Muscle of back (tissue), 3 donors: ENCODE measurements at regions not wholly inside any gene's neighbourhood (a gene's known extent, or its start where the extent isn't known, plus 50 kb on each side); places are given as distances from the start of the nearest gene placed in this dataset.

Experiments
- DNase-seq, 3 donors: peaks; one replicate each; pipeline versions ENCODE4 v3.0.0 to v3.0.0-alpha.2; 2013

DNA sequence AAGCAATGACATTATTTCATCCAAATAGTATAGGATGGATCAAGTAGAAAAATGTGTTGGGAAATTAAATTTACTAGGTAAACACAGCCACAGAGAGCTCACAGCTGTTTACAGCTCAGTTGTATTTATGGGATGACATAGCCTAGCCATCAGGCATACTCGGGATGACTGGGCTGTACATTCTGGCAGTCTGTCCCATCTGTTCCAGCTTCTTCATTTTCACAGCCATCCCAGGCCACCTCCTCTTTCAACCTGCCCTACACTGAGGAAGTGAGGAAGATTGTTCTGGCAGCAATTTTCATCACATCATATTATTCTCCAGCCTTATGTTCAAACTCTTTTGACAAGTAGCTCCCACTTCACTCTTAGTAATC lies 98.4 kb upstream of the PFN2 start:
- DNase-seq, result no peak

DNA sequence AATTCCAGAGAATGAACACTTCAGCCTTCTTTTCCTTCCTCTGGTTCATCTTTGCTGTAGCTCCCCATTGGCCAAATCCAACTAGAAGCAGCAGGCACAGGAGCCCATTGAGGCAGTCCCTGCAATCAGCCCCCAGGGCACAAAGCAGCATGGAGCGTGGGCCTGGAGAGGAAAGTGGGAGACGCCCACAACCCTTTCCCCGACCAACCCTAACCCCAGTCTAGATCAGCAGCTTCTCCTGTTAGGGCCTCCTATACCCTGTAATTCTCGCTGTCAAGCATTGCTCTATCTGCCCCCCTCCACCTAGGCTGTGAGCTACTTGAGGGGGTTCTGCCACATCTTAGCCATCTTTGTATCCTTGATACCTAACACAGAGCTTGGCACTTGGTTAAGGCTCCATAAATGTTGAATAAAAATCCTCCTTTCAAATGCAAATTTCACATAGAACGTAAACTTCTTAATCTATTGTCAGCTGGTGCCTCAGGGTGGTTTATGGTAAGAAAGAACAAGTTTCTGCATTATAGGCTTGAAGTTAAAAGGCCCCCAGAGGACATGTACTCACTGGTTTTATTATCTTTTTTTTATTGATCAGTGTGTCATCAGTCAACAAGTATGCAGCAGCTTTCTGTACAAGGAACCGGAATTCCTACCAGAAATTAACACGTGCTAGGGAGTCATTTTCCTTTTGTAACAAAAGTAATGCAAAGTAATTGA lies 97.9 kb upstream of the PFN2 start:
- DNase-seq, result no peak

DNA sequence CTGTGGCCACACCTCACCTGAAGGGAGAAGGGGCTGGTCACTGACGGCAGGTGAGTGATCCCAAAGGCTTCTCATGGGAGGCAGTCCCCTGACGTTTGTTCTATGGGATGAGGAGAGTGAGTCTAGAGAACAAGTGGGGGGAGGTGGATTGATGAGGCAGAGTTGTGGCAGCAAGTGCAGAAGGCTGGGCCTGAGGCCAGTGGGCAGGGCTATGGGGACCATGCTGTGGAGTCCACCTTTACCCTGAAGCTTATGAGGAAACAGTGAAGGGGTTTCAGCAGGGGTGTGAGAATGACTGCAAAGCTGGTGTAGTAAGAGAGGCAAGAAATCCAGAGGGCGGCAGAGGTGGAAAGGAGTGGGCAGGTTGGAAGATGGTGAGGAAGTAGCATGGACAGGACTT lies 96.9 kb upstream of the PFN2 start:
- DNase-seq, result no peak

DNA sequence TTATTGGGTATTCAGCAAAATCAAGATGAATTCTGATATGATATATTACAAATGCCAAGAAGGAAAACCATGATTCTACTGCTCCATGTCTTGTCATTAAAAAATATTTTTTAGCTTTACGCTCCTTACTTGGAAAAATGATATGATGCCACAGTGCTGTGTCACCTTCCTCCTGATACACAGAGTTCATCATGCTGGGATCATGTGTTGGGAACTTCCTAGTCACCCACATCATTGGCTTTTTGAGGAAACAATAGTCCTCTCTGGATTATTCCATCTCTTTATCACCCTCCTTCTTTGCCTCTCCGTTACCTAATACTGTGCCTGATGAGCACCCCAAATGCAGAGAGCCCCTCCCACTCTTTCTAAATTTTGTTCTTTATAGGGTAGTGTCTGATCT lies 94.3 kb upstream of the PFN2 start:
- no peak for DNase-seq

DNA sequence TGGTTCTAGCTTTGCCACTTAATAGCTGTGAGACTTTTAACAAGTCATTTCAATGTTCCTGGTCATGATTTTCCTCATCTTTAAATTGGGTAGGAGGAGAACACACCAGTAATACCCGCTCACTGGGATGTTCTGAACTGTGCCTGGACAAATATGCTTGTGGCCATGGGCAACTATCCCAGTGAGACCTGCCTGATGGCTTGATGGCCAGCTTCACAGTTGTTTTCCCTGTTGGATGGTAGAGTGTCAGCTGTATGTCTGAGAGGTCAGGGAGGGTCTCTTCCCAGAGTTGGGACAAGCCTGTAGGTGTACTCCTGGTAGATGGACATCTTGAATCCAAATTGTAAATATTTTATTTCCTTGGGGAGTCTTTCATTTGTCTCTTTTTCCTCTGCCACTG lies 92.5 kb upstream of the PFN2 start:
- DNase-seq, result no peak

DNA sequence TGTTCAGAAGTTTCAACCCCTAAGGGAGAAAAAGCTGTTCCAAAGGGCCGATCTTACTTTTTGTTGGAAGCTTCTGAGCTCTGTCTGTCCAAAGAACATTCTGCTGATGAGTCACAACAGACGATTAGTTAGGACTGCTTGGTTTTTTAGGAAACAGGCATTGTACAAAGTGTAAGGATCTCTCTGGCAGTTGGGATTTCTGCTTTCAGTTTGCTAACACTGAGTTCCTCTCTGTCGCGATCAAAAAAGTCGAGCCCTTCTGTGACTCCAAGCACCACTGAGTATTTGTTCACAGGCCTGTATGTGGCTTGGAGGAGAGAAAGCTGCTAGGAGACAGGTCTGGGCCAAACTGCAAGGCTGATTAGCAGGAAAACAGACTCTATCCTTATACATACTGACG lies 91.8 kb upstream of the PFN2 start:
- peak in 1 of 3 donors; percentile 76 for DNase-seq

DNA sequence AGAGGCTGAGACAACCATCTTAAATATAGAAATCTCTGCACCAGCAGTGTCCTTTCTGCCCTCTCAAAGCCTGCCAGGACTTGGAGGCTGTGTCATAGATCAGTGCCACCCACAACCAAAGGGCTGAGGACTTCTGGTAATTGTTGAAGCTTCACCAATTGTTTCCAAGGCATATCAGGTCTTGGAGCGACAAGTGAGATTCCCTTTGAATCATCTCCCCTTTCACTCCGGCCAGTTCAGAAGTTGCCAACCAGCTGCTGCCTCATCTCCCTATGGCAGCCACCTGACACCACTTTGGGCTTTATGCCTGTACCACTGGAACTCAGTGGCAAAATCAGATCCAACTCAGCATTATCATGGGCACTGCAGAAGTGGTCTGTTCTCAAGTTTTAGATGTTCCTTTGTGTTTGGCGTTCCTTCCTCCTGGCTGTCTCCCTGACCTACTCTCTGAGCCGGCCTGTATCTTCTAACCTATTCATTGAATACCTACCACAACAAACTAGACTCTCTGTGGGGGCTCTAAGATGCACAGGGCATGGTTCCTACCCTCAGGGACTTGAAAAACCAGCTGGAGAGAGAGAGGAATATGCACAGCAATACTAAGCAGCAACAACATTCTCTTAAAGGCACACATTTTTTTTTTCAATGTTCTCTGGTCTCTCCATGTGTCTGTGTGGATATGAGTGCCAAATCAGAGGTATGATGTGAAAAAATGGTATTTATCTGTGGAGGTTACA lies 90.8 kb upstream of the PFN2 start:
- DNase-seq, result peak; percentile 57 to 74 (median 68)

DNA sequence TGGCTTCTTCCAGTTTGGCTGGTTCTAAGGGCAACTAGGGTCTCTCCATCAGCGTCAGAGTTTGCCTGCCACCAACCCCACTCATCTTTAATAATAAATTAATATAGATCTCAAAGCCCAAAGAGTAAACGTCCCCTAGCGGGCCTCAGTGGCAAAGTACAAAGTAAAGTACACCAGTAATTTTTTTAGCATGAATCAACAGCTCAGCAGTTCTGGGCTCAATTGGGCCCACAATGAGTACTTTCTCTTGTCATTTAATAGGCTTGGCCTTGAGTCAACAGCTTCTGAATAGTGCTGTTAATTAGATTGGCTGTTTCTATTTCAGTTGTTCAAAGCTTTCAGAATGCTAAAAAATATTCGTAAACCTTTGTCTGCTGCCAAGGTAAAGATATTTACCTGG lies 89.0 kb upstream of the PFN2 start:
- DNase-seq, result no peak

DNA sequence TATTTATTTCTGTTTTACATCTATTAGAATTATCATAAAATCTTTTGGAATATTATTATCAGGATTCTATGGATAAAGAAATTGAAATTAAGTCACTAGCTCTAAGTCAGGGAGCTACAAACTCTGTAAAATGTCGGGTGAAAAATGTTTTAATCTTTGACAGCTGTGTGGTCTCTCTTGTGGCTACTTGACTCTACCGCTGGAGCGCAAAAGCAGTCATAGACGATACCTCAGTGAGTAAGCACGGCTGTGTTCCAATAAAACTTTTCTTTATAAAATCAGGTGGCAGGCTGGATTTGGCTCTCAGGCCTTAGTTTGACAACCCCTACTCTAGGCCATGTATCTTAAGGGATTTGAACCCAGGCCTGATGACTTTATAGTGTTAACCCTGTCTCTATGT lies 88.5 kb upstream of the PFN2 start:
- DNase-seq, result no peak

DNA sequence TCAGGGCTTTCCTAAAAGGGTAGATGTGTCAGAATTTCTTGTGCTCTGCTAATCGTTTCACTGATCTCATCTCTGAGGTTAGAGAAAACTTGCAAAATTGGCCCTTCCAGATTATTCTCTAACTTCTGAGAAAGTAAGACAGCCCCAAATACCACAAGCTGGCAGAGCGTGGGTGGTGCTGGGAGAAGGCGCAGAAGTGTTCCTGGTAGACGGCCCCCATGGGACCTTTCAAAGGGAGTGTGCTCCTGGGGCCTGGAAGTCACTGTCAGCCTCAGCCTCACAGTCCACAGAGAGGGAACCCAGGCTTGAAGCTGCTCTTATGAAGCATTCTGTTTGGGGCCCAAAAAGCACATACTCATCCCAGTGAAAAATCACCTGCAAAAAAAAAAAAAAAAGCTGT lies 86.5 kb upstream of the PFN2 start:
- DNase-seq, result no peak

DNA sequence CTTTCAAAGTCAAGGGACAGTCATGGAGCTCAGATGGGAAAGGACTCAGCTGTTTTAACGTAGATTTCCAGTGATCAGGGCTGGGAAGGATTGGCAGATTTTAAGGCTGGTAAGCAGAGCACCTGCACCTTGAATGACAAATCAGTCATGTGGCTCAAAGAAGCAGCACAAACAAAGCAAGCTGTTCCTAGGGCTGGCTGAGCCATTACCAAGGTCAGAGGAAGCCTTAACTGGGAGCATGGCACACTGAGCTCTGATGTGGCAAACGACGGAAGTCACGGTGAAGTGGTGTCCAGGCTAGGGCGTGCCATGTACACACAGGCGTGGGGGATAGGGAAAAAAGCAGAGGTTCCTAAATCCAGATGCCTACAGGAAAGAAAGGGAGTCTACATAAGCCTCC lies 84.6 kb upstream of the PFN2 start:
- DNase-seq, result no peak

DNA sequence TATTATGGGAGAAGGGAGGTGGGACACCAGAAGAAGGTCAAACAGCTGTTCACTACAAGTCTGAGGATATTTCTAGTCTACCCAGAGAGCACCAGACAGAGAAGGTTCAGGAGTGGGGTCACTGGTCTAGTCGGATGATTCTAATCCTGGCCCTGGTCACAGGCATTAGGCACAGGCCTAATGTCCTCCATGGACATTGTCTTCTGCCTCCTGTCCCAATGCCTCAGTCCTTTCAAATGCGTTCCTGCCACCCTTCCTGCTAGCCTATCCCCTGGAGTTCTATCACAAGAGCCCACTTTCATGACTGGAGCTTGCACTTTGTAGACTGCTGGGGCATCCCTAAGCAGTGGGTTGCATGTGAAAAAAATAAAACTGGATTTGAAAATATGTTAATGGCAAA lies 83.9 kb upstream of the PFN2 start:
- DNase-seq, result no peak

DNA sequence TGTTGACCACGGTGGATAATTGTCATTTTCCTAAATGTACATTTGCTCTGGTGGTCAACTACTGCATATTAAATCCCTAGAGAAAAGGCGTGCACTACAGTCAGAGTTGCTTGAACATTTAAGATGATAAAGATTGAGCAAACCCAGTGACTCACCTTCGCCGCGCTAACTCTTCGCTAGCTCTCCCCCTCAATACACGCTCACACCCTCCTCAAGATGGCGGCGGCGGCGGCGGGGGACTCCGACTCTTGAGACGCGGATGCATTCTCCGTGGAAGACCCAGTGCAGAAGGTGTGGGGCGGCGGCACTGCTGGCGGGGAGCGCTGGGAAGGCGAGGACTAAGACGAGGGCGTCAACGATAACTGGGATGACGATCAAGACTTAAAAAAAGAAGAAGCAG lies 79.8 kb upstream of the PFN2 start:
- no peak for DNase-seq

DNA sequence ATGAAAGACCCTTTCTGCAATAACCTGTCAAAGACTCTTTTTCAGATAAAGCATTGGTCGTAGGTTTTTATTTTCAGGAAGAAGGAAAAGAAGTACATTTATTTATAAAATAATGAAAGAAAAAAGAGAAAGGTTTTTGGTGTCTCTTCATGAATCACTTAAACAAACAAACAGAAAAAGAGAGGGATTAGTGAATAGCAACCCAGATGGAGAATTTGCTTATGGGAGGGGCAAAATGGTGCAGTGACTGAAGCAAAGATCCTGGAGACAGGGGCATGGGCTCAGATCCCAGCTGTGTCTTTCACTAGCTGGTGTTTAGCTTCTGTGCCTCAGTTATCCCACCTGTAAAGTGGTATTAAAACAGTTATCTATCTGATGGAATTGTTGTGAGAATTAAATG lies 78.6 kb upstream of the PFN2 start:
- no peak for DNase-seq

DNA sequence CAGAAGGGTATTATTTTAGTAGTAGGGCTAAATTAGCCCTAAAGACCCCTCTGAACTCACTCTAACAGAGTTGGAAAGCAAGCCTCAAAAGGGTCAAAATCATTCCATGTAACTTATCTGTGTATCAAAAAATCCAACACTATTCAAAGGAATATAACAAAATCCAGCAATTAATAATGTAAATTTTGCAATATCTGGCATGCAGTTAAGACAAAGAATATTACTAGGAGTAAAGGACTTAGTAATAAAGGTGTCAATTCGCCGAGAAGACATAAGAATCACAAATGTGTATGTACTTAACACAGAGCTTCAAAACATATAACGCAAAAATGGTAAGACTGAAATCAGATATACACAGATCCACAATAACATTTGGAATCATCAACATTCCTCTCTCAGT lies 71.2 kb upstream of the PFN2 start:
- no peak for DNase-seq

DNA sequence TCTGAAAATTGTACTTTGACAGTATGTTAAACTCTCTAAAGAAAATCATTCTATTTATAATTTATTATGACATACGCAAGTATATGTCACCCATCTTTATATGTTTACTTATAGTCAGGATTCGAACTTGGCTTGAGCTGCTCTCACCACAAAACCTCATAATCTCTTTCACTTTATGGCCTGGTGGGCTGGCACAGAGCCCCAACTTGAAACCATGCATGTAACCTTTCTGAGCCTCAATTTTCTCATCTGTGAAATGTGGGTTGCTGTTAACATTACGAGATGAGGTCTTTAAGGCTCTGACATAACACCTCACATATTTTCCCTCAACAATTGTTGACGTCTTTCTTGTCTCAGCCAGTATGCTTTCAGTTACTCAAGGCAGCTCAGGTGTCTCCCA lies 69.4 kb upstream of the PFN2 start:
- DNase-seq, result no peak

DNA sequence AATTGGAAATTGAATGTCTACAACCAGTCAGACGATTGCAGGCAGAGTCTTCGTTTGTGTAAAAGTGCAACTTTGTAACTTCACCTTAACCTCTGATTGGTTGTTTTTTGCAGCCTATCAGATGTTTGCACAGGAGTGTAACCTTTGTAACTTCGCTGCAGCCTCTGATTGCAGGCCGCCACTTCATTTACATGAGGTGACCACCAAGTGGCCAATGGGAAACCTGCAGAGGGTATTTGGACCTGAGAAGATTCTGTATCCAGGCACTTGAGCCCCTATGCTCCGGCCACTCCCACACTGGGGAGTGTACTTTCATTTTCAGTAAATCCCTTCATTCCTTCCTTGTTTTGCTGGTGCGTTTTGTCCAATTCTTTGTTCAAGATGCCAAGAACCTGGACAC lies 68.1 kb upstream of the PFN2 start:
- DNase-seq, result no peak

DNA sequence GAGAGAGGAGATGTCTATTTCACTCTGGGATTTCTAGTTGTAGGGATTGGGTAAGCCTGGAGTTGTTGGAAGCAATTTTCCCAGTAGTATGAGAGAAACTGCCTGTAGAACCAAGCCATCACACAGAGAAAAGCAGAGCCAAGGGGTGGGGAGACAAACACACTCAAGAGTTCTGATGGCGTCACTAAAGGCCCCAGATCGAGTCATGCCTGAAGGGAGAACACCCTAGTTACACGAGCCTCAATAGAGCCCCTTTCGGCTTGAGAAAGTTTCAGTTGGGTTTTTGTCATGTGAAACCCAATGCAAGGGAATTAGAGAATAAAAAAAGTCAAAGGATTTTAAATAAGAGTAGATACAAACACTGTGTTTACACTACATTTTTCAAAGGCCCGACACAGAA lies 66.1 kb upstream of the PFN2 start:
- DNase-seq, result no peak

DNA sequence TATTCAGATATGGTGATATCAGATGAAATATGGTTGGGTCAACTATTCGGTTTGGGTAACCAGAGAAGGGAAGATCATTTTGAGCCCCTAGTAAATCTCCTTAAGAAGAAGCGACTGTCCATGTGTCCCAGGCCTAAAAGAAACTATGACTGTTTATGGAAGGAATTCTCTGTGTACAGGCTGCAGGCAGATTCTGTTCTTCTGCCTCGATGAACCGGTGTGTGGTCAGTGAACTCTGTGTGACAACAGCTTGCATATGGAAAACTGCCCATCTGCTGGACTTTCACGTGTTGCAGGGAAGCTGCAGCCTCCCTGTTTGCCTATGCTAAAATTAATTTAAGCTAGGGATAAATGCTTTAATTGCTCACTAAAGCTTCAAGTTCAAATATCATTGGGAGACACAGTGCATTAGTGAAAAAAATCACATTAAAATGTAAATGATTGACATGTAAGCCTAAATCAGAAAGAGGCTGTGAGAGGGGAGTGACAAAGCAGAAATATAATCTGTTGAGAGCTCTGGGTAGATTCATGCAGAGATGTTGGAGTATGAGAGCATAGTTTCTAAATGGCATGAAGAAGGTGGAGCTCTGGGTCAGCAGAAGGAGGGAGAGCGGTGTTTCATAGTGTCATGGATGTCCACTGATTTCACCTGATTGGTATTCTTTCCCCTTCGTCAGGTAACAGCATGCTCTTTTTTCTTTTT lies 65.4 kb upstream of the PFN2 start:
- peak; percentile 16 to 31 (median 20) for DNase-seq

DNA sequence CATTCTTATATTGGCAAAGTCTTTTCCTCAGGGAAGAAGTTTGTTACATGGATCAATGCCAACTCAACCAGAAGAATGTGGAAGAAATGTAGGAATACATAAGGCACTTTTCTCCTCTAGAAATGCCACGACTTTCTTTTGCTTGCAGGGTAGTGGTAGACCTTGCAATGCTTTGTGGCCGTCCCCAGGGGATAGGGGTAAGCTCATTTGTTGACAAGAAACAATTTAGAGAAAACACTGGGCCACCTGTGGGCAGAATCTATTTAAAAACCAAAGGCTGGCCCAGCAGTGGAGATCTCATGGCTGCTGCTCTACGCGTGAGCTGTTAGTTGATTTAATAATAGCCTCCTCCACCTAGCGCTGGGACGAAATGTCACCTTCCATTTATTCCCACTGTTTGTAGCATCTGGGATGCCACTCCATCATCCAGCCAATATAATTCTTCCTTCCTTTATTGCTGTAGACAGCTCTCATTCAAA lies 64.6 kb upstream of the PFN2 start:
- peak in 1 of 3 donors; percentile 13 for DNase-seq

DNA sequence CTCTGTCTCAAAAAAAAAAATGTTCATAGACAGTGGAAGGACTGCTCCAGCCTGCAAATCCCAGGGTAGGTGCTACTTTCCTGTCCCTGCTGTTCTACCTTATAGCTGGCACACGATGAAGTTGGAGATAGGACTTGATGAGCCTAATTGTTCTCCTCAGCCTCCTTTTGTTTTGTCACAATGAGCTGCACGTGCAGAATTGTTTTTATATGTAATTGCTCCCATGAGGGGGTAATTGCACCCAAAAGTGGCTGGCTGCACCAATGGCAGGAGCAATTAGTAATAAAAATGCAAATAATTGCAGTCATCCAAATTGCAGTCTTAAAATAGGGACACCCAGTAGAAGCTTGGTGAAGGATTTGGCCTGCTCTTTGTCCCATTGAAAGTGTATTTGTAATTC lies 63.0 kb upstream of the PFN2 start:
- no peak for DNase-seq

DNA sequence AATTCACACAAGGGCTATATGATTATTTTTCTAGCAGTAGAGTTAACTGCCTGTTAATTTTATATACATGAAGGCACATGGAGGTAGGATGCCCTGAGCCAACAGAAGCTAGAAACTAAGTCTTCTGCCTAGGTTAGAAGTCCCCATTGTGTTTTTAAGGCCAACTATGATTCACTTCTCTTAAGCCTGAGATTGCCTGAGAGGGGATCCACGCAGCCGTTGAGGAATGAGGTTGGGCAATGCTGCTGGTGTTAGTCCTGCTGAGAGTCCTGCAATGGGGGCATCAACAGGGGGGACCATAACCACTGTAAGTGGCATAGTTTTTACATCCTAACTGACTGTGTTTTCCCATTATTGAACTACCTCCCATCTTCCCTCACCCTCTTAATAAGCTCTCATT lies 60.1 kb upstream of the PFN2 start:
- DNase-seq, result no peak

DNA sequence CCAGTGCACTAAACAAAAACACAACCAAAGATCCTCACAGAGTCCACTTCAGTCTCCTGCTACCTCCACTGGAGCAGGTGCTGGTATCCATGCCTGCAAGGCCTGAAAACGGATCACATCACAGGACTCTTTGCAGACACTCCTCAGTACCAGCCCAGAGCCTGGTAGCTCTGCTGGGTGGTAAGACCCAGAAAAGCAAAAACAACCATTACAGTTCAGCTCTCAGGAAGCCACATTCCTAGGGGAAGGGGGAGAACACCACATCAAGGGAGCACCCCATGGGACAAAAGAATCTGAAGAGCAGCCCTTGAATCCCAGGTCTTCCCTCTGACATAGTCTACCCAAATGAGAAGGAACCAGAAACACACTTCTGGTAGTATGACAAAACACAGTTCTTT lies 52.5 kb upstream of the PFN2 start:
- DNase-seq, result no peak
